Erythroblast (primary cell): ENCODE measurements at regions not wholly inside any gene's neighbourhood (a gene's known extent, or its start where the extent isn't known, plus 50 kb on each side); places are given as distances from the start of the nearest gene placed in this dataset.

Source experiments
- DNase-seq, 2 experiments: peaks; one replicate each; lab custom pipeline; 2025; lab: John Stamatoyannopoulos, UW
- GATA1 ChIP-seq: IDR thresholded peaks from 2 replicates; pipeline ENCODE4 v1.6.1; 2011; ENCODE audit warnings: low read depth, mild to moderate bottlenecking, control low read depth, low read length, moderate library complexity
- POLR2A ChIP-seq: IDR thresholded peaks from 2 replicates; pipeline ENCODE4 v1.6.1; 2011; ENCODE audit warnings: mild to moderate bottlenecking, low read length

DNA sequence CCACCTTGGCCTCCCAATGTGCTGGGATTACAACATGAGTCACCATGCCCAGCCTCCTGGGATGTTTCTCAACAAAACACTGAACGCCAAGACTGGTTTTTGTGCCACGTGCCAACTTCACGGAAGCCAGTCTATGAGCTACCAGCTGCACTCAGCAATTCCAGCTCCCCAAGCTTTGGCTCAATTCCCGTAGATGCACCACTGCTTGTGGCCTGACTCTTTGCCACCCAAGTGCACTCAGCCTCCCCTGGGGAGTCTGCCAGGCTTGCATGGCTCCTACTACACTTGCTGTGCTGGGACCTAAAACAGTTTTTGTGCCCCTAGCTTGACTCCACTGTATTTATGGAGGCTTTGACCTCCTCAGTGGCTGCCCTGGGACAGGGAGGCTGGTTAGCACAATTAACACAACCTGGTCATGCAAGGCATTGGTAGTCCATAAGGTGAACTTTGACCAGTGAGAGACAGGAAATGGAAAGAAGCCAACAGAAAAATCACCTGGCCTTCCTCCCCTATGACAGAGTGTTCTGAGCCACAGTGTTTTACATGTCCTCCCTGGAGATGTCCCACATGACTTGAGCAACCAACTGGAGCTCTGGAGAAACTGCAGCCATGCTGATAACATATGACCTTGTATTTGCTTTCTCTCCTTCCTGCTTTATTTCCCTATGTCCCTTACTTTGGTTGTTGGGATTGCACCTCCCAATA lies 1173.1 kb downstream of the UQCRFS1 start:
- no peak for DNase-seq
- no peak for TF ChIP-seq POLR2A
- TF ChIP-seq GATA1 = no peak

DNA sequence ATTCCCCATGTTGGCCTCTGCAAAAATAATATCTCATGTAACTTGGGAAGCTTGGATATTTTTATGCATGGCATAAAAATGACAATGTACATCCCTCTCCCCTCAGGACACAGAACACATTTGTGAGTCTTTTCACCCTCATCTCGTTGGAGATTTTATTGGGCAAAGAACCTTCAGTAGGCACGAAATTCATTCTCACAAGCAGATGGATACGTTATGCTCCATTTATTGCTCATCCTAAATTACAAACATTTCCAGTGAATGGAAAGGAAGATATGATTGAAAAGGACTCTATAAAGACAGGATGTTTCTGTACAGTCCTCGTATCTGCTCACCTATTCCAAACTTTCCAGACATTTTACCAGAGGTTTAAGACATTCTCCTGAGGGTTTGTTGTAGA lies 1175.8 kb downstream of the UQCRFS1 start:
- no peak for TF ChIP-seq GATA1
- TF ChIP-seq POLR2A = no peak

DNA sequence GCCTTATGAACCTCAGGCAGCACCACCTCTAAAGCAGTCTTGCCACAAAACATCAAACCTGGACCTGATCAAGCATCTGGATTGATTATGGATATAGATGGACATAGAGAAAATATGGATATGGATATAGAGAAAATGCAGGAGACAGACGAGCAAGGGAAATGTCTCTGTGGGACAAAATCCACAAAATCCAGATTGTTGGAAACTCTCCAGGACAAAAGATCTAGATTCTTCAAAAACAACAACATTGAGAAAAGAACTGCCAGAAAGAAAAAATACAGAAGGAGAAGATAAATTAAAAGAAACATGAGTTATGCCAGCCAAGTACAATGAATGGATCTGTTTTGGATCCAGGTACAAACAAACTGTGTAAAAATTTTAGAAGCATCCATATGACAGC lies 1176.5 kb downstream of the UQCRFS1 start:
- TF ChIP-seq GATA1 = no peak
- TF ChIP-seq POLR2A = no peak
- DNase-seq = no peak

More for the DNA sequence above, 1175.8 kb downstream of the UQCRFS1 start:
- no peak for DNase-seq

DNA sequence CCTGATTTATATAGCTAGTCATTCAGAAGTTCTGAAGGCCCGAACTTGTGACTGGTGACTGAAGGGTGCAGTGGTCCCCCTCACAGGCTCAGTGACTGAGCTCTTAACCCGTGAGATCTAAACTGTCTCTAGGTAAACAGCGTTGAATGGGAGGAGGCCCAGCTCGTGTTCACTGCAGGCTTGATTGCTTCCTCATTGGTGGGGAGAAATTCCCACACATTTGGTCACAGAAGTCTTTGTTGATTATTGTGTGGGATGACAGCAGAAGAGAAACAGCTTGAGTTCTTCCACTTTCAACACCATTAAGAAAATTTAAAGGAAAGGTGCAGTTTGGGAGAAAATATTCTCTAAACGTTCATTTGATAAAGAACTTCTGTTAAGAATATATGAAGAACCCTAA lies 1178.0 kb downstream of the UQCRFS1 start:
- no peak for DNase-seq
- TF ChIP-seq GATA1 (no peak), POLR2A (no peak)

DNA sequence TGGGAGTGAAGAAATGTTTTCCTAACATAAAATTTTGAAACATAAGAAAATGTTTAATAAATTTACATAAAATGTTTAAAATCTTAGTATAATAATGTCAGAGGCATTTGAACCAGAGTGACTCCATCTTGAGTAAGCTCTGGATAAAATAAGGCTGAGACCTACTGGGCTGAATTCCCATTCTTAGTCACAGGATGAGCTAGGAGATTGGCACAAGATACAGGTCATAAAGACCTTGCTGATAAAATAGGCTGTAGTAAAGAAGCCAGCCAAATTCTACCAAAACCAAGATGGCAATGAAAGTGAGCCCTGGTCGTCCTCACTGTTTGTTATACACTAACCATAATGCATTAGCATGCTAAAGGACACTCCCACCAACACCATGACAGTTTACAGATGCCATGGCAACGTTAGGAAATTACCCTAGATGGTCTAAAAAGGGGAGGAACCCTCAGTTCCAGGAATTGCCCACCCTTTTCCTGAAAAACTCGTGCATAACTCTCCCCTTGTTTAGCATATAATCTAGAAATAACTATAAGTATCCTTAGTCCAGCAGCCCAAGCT lies 1184.0 kb downstream of the UQCRFS1 start:
- DNase-seq = no peak
- TF ChIP-seq GATA1 (no peak), POLR2A (no peak)

DNA sequence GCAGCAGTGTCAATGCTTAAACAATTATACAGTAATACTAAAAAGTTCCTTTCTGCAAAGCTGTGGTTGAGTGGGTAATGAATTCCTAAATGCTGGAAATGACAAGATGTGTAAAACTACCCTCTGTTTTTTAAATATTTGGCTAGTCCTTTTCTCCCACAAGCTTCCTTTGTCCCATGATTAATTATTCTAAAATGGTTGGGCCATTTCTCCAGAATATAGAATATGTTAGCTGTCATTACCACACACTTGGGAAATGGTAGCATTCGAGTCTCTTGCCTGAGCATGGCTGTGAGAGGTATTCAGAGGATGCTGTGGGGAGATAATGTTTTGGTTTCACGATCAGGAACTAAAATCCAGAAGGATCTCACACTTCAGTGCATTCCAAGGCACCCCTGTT lies 1185.8 kb downstream of the UQCRFS1 start:
- no peak for DNase-seq
- TF ChIP-seq GATA1 = no peak
- TF ChIP-seq POLR2A = no peak

DNA sequence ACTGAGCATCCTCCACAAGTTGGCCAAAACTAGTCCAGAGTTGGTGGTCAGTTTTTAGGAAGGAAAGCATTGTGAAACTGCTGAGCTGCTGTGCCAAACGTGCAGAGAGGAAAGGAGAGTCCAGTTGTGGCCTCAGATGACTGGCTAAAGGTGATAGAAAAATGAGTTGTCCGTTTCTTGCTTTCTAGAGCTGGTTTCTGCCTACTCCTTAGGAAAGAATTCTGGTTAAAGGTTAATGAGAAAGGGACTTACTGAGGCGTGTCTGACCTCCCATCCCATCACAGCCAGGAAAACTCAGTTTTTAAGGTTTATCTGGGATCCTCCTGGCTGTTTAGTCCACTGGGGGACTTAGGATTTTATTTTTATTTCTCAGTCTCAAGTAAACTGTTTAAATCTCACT lies 1186.3 kb downstream of the UQCRFS1 start:
- no peak for TF ChIP-seq POLR2A
- no peak for TF ChIP-seq GATA1

DNA sequence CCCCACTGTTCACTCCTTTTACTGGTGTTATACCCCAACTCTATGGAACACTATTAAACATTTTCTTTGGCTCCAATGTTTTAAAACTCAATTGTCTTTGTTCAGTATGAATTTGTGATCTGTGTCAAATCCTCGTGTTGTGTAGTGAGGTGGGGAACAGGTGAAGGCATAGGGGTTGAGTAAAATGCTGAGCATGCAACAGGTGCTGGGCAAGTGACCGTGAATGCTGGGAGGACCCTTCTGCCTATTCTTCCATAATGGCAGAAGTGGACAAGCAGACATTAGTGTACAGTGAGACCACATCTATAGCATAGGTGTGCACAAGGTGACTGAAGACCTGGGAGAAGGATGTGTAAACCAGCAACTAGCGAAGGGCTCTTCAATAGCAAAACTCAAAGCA lies 1188.0 kb downstream of the UQCRFS1 start:
- DNase-seq = no peak
- TF ChIP-seq GATA1 (no peak), POLR2A (no peak)

More for the DNA sequence above, 1186.3 kb downstream of the UQCRFS1 start:
- DNase-seq = no peak

DNA sequence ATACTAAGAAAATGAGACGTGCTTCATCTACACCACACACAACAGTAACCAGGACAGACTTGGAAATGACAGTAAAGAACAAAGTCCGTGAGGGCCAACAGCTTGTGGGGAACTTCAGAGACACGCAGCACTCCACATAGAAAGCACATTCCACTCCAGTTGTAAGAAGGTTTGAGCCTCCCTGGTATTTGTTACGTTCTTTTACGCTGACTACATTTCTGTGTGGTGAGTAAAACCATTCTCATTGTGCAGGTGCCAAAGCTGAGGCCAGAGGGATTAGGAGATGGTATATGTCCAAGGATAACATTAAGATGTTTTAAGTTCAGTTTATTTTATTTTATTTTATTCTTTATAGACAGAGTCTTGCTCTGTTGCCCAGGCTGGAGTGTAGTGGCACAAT lies 1189.9 kb downstream of the UQCRFS1 start:
- no peak for DNase-seq
- TF ChIP-seq POLR2A (no peak), GATA1 (no peak)

DNA sequence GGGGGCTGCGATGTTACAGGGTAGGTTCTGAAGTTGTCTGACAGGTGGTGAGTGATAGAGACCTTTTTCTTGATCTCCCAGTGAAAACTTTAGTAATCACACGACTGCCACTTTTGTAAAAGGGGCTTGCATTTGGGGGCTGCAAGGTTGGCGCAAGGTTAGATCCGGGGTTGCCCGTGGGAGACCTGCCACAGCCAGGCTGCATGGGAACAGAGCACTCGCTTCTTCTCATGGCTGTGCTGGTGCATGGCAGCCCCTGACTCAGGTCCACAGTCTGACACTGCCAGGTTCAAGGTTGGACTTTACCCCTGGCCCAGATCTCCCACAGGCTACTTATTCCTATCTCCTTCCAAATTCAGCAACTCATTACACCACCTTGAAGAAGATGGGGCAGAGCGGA lies 1190.4 kb downstream of the UQCRFS1 start:
- TF ChIP-seq POLR2A = no peak
- no peak for TF ChIP-seq GATA1
- no peak for DNase-seq

DNA sequence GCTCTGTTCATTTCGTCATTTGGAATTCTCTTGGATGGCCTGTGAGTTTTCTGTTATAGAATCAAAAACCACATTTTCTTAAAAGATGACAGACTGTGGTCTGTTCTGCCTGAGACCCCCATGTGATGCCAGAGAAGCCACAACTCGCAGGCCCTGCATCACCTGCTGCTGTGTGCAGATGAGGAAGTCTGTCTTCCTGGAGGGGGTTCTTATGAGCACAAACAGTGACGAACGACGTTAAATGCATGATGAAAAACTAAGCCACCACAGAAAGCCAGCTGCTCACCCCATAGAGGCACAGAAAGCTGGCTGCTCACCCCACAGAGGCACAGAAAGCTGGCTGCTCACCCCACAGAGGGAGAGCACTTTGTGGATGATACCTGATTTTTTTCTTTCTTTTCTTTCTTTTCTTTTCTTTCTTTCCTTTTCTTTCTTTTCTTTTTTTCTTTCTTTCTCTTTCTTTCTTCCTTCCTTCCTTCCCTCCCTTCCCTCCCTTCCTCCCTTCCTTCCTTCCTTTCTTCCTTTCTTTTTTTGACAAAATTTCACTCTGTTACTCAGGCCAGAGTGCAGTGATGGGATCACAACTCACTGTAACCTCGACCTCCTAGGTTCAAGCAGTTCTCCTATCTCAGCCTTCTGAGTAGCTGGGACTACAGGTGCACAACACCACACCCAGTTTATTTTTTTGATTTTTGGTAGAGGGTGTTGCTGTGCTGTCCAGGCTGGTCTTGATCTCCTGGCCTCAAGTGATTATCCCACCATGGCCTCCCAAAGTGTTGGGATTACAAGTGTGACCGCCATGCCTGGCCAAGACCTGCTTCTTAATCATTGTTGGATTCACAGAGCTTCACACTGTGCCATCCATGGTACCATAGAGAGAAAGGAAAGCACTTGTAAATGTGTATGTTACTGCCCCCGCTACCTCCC lies 1191.4 kb downstream of the UQCRFS1 start:
- TF ChIP-seq POLR2A (no peak), GATA1 (no peak)
- DNase-seq = no peak

DNA sequence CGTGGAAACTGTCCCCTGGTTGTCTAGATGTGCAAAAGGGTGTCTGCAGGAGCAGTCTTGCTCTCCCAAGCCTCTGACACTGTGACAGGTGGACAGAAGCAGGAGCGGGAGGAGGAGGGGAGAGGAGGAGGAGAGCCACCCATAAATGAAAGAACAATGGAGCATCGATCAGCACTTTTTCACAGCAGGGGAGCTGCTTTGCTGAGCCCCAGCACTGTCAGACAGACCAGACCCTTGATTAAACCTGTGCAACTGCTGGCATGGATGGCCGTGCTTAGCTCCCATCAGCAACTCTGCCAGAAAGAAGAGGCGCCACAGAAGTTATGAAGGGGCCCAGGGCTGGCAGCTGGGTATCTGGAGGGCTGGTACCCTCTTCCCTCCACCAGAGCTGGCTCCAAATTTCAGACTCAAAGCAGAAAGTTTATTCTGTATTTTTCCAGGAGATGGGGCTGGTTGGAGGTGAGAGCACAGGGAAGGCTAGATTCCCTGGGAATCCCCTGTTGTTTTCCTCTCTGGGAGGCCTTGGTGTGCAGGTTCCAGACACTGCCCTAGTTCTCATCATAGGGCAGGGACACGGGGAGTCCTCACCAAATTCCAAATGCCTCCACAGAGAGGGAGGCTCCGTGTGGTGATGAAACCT lies 1192.2 kb downstream of the UQCRFS1 start:
- DNase-seq = no peak
- no peak for TF ChIP-seq GATA1
- TF ChIP-seq POLR2A = no peak

DNA sequence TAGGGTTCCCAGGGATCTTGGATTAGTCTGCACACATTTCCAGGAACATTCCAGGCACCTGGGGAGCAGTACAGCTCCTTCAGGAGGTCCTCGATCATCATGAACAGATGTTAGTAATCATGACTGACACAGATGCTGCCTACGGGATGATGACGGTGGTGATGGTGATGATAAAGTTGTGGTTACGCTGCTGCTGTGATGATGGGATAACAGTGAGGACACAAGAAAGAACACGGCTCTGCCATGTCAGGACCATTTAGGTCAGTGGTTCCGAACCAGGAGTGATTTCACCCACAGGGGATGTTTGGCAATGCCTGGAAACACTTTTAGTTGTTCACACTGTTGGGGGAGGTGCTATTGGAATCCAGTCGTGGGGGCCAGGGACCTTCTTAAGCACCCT lies 1193.0 kb downstream of the UQCRFS1 start:
- DNase-seq = no peak
- TF ChIP-seq GATA1 (no peak), POLR2A (no peak)
